K562 (cell line): ENCODE measurements at regions not wholly inside any gene's neighbourhood (a gene's known extent, or its start where the extent isn't known, plus 50 kb on each side); places are given as distances from the start of the nearest gene placed in this dataset.
A peak's percentile ranks its signal among the peaks of the same experiment; 100 is the strongest.

Source experiments
- ATAC-seq: fragments of 200-7000 bp; cut with Tn5 transposase; 3 replicates; pipeline ENCODE4 v1.9.1; 2020; ENCODE audit warnings: moderate library complexity
- BruUV-seq: library from RNA; stranded (reverse); fragments of 400-500 nt; replicated peaks from 2 replicates; lab custom pipeline; 2021; lab: Mats Ljungman, UMichigan
- CTCF ChIA-PET: fragments of 300-600 bp; formaldehyde crosslinking; extraction: SDS; loops from one replicate; lab custom pipeline; 2021; ENCODE audit warnings: low intra/inter-chr PET ratio; lab: Yijun Ruan, JAX
- POLR2A ChIA-PET: fragments of 300-600, 350-650 bp; sonication (Branson Sonifier 250); formaldehyde crosslinking; extraction: SDS; loops from one replicate; lab custom pipeline; 2021; ENCODE audit warnings: antibody characterized with exemption, inconsistent platforms; lab: Yijun Ruan, JAX
- DNase-seq, 4 experiments: peaks; one replicate each; pipeline versions ENCODE4 v3.0.0 to v3.0.0-alpha.2; 2011 to 2018; ENCODE audit warnings: low spot score in 3 of 4, mixed read lengths in 3 of 4; ENCODE audit errors: extremely low read depth in 1 of 4
- FAIRE-seq: peaks from 2 replicates; lab custom pipeline; 2011; peaks lifted over from hg19 to GRCh38; lab: Jason Lieb, UNC
- H2AFZ ChIP-seq: 2 replicates; pipeline ENCODE4 v1.6.0; 2011; ENCODE audit warnings: low read depth, low read length, control low read depth, inconsistent platforms
- H3K27ac ChIP-seq: fragments of 200-600 bp; 3 replicates; pipeline ENCODE4 v1.8.0; 2011; ENCODE audit warnings: low read depth, mild to moderate bottlenecking, control low read depth, inconsistent platforms, low read length, moderate library complexity, mixed read lengths; ENCODE audit errors: extremely low read depth
- H3K27me3 ChIP-seq, 2 experiments: fragments of 300-600 bp in 1 of 2; 2 replicates in 1 of 2; 3 replicates in 1 of 2; pipeline versions ENCODE4 v1.6.0 to v1.8.0; 2011; ENCODE audit warnings: inconsistent platforms in 2 of 2, low read length in 2 of 2, mild to moderate bottlenecking in 1 of 2, mixed read lengths in 1 of 2, moderate library complexity in 1 of 2; ENCODE audit not compliant: control insufficient read depth in 2 of 2, insufficient read depth in 2 of 2
- H3K36me3 ChIP-seq: fragments of 300-600 bp; 3 replicates; pipeline ENCODE4 v1.8.0; 2011; ENCODE audit warnings: mild to moderate bottlenecking, low read length, inconsistent platforms; ENCODE audit not compliant: control insufficient read depth, insufficient read depth
- H3K4me1 ChIP-seq, 2 experiments: fragments of 200-600 bp in 1 of 2; replicated peaks in 1 of 2; 2 replicates in 1 of 2; 3 replicates in 1 of 2; pipeline versions ENCODE4 v1.5.1 to v1.8.0; 2011; ENCODE audit warnings: inconsistent platforms in 2 of 2, low read length in 2 of 2, mild to moderate bottlenecking in 1 of 2, mixed read lengths in 1 of 2, moderate library complexity in 1 of 2; ENCODE audit not compliant: control insufficient read depth in 2 of 2, insufficient read depth in 2 of 2
- H3K4me2 ChIP-seq: 2 replicates; pipeline ENCODE4 v1.6.1; 2011; ENCODE audit warnings: low read length, control low read depth, inconsistent platforms, mixed read lengths; ENCODE audit not compliant: insufficient read depth
- H3K4me3 ChIP-seq: fragments of 200-600 bp; sonication (generic), shearing (Covaris generic); 2 replicates; pipeline ENCODE4 v1.5.1; 2016; ENCODE audit warnings: control low read depth, inconsistent platforms
- H3K79me2 ChIP-seq: fragments of 200-600 bp; 3 replicates; pipeline ENCODE4 v1.8.0; 2011; ENCODE audit warnings: low read length, inconsistent platforms; ENCODE audit not compliant: control insufficient read depth, insufficient read depth
- H3K9ac ChIP-seq, 2 experiments: 2 replicates each; pipeline versions ENCODE4 v1.6.0 to v1.6.1; 2011; ENCODE audit warnings: low read depth in 2 of 2, low read length in 2 of 2, control low read depth in 1 of 2, inconsistent platforms in 1 of 2, mild to moderate bottlenecking in 1 of 2, mixed read lengths in 1 of 2; ENCODE audit not compliant: insufficient read depth in 1 of 2
- H3K9me1 ChIP-seq: one replicate; pipeline ENCODE4 v1.6.0; 2011; ENCODE audit warnings: inconsistent platforms, mild to moderate bottlenecking, low read length, moderate library complexity; ENCODE audit not compliant: control insufficient read depth, insufficient read depth
- H3K9me3 ChIP-seq: replicated peaks from 2 replicates; pipeline ENCODE4 v1.5.1; 2011; ENCODE audit warnings: low read depth, low read length, inconsistent platforms; ENCODE audit not compliant: control insufficient read depth, insufficient read depth
- H4K20me1 ChIP-seq: replicated peaks from 2 replicates; pipeline ENCODE4 v1.6.1; 2011; ENCODE audit warnings: low read length, inconsistent platforms, mixed read lengths; ENCODE audit not compliant: control insufficient read depth, insufficient read depth
- ATF3 ChIP-seq, 2 experiments: fragments of 450-650 bp in 1 of 2; sonication (generic) in 1 of 2; formaldehyde crosslinking in 1 of 2; IDR thresholded peaks in 1 of 2; conservative IDR thresholded peaks in 1 of 2; 2 replicates each; pipeline versions ENCODE4 v1.6.1 to v1.8.1; 2016 to 2023; ENCODE audit warnings: mild to moderate bottlenecking in 2 of 2, moderate library complexity in 2 of 2, inconsistent platforms in 1 of 2, missing genetic modification reagents in 1 of 2
- CBX3 ChIP-seq, 2 experiments: IDR thresholded peaks; 1 replicate in 1 of 2; 2 replicates in 1 of 2; pipeline ENCODE4 v1.6.1; 2012; ENCODE audit warnings: inconsistent platforms in 2 of 2, low read length in 2 of 2, borderline replicate concordance in 1 of 2, control low read depth in 1 of 2
- HNRNPLL ChIP-seq: fragments of 200-400 bp; formaldehyde crosslinking; IDR thresholded peaks from 2 replicates; pipeline ENCODE4 v1.6.1; 2017; ENCODE audit warnings: low read length, low read depth, mild to moderate bottlenecking; ENCODE audit not compliant: poor library complexity, severe bottlenecking
- JUNB ChIP-seq: fragments of 450-650 bp; formaldehyde crosslinking; conservative IDR thresholded peaks from 2 replicates; pipeline ENCODE4 v1.4.0; 2020; ENCODE audit warnings: mild to moderate bottlenecking
- MAFF ChIP-seq: IDR thresholded peaks from 2 replicates; pipeline ENCODE4 v1.6.1; 2012; ENCODE audit warnings: low read length, improper control_type of control experiment
- NFE2 ChIP-seq: IDR thresholded peaks from 2 replicates; pipeline ENCODE4 v1.6.1; 2014; ENCODE audit warnings: antibody characterized with exemption, low read depth
- NR2C1 ChIP-seq, 2 experiments: fragments of 450-650 bp; IDR thresholded peaks; 2 replicates each; pipeline ENCODE4 v1.6.1; 2017; ENCODE audit warnings: mild to moderate bottlenecking in 2 of 2, antibody characterized with exemption in 1 of 2, inconsistent platforms in 1 of 2, missing compliant biosample characterization in 1 of 2, missing genetic modification characterization in 1 of 2
- POLR2AphosphoS5 ChIP-seq: IDR thresholded peaks from 2 replicates; pipeline ENCODE4 v1.6.1; 2011; ENCODE audit warnings: mild to moderate bottlenecking, low read depth, low read length, moderate library complexity; ENCODE audit not compliant: control insufficient read depth, insufficient read depth
- SOX6 ChIP-seq: fragments of 450-650 bp; IDR thresholded peaks from 2 replicates; pipeline ENCODE4 v1.6.1; 2014; ENCODE audit warnings: mild to moderate bottlenecking
- ZNF239 ChIP-seq: fragments of 250-450 bp; sonication (Bioruptor Pico); IDR thresholded peaks from 2 replicates; pipeline ENCODE4 v1.4.0; 2020; ENCODE audit warnings: mild to moderate bottlenecking
- ZNF316 ChIP-seq: fragments of 450-650 bp; IDR thresholded peaks from 2 replicates; pipeline ENCODE4 v1.6.1; 2016
- ZNF830 ChIP-seq: fragments of 250-450 bp; sonication (Bioruptor Pico); IDR thresholded peaks from 2 replicates; pipeline ENCODE4 v1.5.0; 2021; ENCODE audit warnings: mild to moderate bottlenecking
- WGBS: fragments of 100-300 bp; shearing (Covaris generic); methylation state at CpG from one replicate; pipeline ENCODE4 v1.1.6; 2016; ENCODE audit warnings: low coverage, mixed read lengths; ENCODE audit not compliant: insufficient coverage; ENCODE audit errors: missing lambda C conversion rate; 5-methylcytosine and 5-hydroxymethylcytosine counted together
- in situ Hi-C: fragments of 300-500 bp; cut with MboI; formaldehyde crosslinking; loops from 4 replicates; pipeline ENCODE4 v1.15.0; 2018; ENCODE audit warnings: inconsistent platforms, mixed read lengths
- intact Hi-C: fragments of 100-400 bp; cut with micrococcal nuclease; formaldehyde crosslinking; loops from 2 replicates; pipeline ENCODE4 v1.14.2; 2022

- no peak overlapping the region for H3K9ac ChIP-seq
- DNase-seq: no peak
- H3K36me3 ChIP-seq: no peaks in the 10 kb centered on the region
- no peaks in the 10 kb centered on the region for H3K9me1 ChIP-seq
- no peaks in the 10 kb centered on the region for H4K20me1 ChIP-seq
- CTCF ChIA-PET: no interaction called here
- H3K79me2 ChIP-seq: no peaks in the 10 kb centered on the region
- no peak overlapping the region for H3K4me3 ChIP-seq
- H3K27me3 ChIP-seq: no peaks in the 10 kb centered on the region
- no peak overlapping the region for H3K27ac ChIP-seq
- no peak for FAIRE-seq
- in situ Hi-C loops: no loop called here
- intact Hi-C loops: no loop called here
- H2AFZ ChIP-seq: no peak overlapping the region
- BruUV-seq: no TSS peak
- no peak for ATAC-seq
- WGBS: 0% methylated on average over 2 of the region's 2 CpGs
- POLR2A ChIA-PET: no interaction called here
- H3K4me1 ChIP-seq: no peaks in the 10 kb centered on the region
- H3K4me2 ChIP-seq: no peak overlapping the region
- TF ChIP-seq NR2C1 (IDR thresholded peaks at IDR 0.05): no peak
- TF ChIP-seq NR2C1 (tag; IDR thresholded peaks at IDR 0.05): no peak
- TF ChIP-seq CBX3 (IDR thresholded peaks at IDR 0.05; ENCODE audit: borderline replicate concordance in 1 of 2, low read length in 2 of 2): no peak
- peak; percentile 9; the same call in 1 of the 2 replicates for TF ChIP-seq ZNF316
- no peak for TF ChIP-seq ZNF830 (CRISPR knock-in tag)
- H3K9me3 ChIP-seq: no peaks in the 10 kb centered on the region
Observed at GRCh38 chr2:125227843-125228392, 1202.8 kb downstream of the CNTNAP5 start.

GRCh38 chr2:125240870-125241269, 1215.8 kb downstream of the CNTNAP5 start:
- Histone ChIP-seq H3K27ac (no peak overlapping the region), H3K36me3 (no peaks in the 10 kb centered on the region), H3K9me1 (no peaks in the 10 kb centered on the region), H3K9ac (no peak overlapping the region), H3K9me3 (no peaks in the 10 kb centered on the region), H3K4me3 (no peak overlapping the region), H4K20me1 (no peaks in the 10 kb centered on the region), H3K4me2 (no peak overlapping the region), H3K4me1 (no peaks in the 10 kb centered on the region), H2AFZ (no peak overlapping the region), H3K79me2 (no peaks in the 10 kb centered on the region), H3K27me3 (no peaks in the 10 kb centered on the region)
- in situ Hi-C loops: no loop called here
- FAIRE-seq: no peak
- WGBS: 3% methylated on average over 6 of the region's 6 CpGs
- ChIA-PET POLR2A (no interaction called here), CTCF (interaction anchor here (0.6 kb wide), 1 partner anchor 453 kb away, joined by 3 read pairs; no protein-coding TSS in a partner anchor)
- intact Hi-C loops: no loop called here
- DNase-seq: no peak
- no TSS peak for BruUV-seq
- peak; percentile 9; the same call in 1 of the 2 replicates for TF ChIP-seq ATF3 (IDR thresholded peaks at IDR 0.05)
- TF ChIP-seq ATF3 (CRISPR knock-in tag; conservative IDR thresholded peaks at IDR 0.05): no peak
- no peak for TF ChIP-seq HNRNPLL
- TF ChIP-seq POLR2AphosphoS5: no peak
- no peak for TF ChIP-seq NFE2
- no peak for TF ChIP-seq JUNB
- TF ChIP-seq MAFF: no peak
- TF ChIP-seq SOX6: no peak
- TF ChIP-seq ZNF239 (CRISPR knock-in tag): no peak
- no peak for ATAC-seq
